ENCODE measurements at regions not wholly inside any gene's neighbourhood (a gene's known extent, or its start where the extent isn't known, plus 50 kb on each side); places are given as distances from the start of the nearest gene placed in this dataset.

- no peaks in the 10 kb centered on the region for H4K20me1 ChIP-seq (ENCODE audit: control insufficient read depth, extremely low read depth, insufficient read depth, low read length)
- no peak overlapping the region for H2AFZ ChIP-seq (ENCODE audit: low read length)
- H3K4me1 ChIP-seq (ENCODE audit: control insufficient read depth, extremely low read depth, insufficient read depth, low read length), result peaks cover 6% of the 10 kb centered on the region
- TF ChIP-seq EZH2 (IDR thresholded peaks at IDR 0.05; ENCODE audit: low read length, missing control alignments) (no peak), CTCF (conservative IDR thresholded peaks at IDR 0.05 in 1 of 2, IDR thresholded peaks at IDR 0.05 in 1 of 2; ENCODE audit: low read depth in 1 of 2, low read length in 2 of 2) (no peak)
- DNase-seq (ENCODE audit: low read depth in 2 of 2), result no peak
- H3K27me3 ChIP-seq (ENCODE audit: control insufficient read depth, insufficient read depth, low read length), result no peaks in the 10 kb centered on the region
- no peak overlapping the region for H3K27ac ChIP-seq (ENCODE audit: insufficient read depth, low read length)
- H3K36me3 ChIP-seq (ENCODE audit: control insufficient read depth, insufficient read depth, low read length), result no peaks in the 10 kb centered on the region
- H3K79me2 ChIP-seq (ENCODE audit: control insufficient read depth, insufficient read depth, low read length), result no peaks in the 10 kb centered on the region
- H3K4me2 ChIP-seq (ENCODE audit: extremely low read depth, insufficient read depth, low read length), result no peak overlapping the region
- no peak overlapping the region for H3K4me3 ChIP-seq (replicated peaks in 1 of 4; ENCODE audit: control extremely low read depth in 1 of 4, insufficient read depth in 1 of 4, low read depth in 3 of 4, low read length in 4 of 4)
- no peak overlapping the region for H3K9ac ChIP-seq (ENCODE audit: insufficient read depth, low read length)
- H3K9me3 ChIP-seq (ENCODE audit: control insufficient read depth, insufficient read depth, low read depth, low read length), result no peaks in the 10 kb centered on the region
Observed at GRCh38 chr1:87951409-87951808, 622.7 kb downstream of the LMO4 start.

GRCh38 chr1:87951852-87952251 lies 623.2 kb downstream of the LMO4 start:
- peak in 1 of 2 donors; percentile 50 for DNase-seq (ENCODE audit: low read depth in 2 of 2)
- no peak for TF ChIP-seq CTCF (conservative IDR thresholded peaks at IDR 0.05 in 1 of 2, IDR thresholded peaks at IDR 0.05 in 1 of 2; ENCODE audit: low read depth in 1 of 2, low read length in 2 of 2)
- H2AFZ ChIP-seq (ENCODE audit: low read length), result peak overlapping the region; percentile 47
- no peaks in the 10 kb centered on the region for H3K27me3 ChIP-seq (ENCODE audit: control insufficient read depth, insufficient read depth, low read length)
- H3K79me2 ChIP-seq (ENCODE audit: control insufficient read depth, insufficient read depth, low read length), result no peaks in the 10 kb centered on the region
- no peak overlapping the region for H3K4me2 ChIP-seq (ENCODE audit: extremely low read depth, insufficient read depth, low read length)
- H3K4me1 ChIP-seq (ENCODE audit: control insufficient read depth, extremely low read depth, insufficient read depth, low read length), result peaks cover 6% of the 10 kb centered on the region
- H4K20me1 ChIP-seq (ENCODE audit: control insufficient read depth, extremely low read depth, insufficient read depth, low read length), result no peaks in the 10 kb centered on the region
- H3K9ac ChIP-seq (ENCODE audit: insufficient read depth, low read length), result no peak overlapping the region
- H3K27ac ChIP-seq (ENCODE audit: insufficient read depth, low read length), result no peak overlapping the region
- no peaks in the 10 kb centered on the region for H3K36me3 ChIP-seq (ENCODE audit: control insufficient read depth, insufficient read depth, low read length)
- no peaks in the 10 kb centered on the region for H3K9me3 ChIP-seq (ENCODE audit: control insufficient read depth, insufficient read depth, low read depth, low read length)
- H3K4me3 ChIP-seq (replicated peaks in 1 of 4; ENCODE audit: control extremely low read depth in 1 of 4, insufficient read depth in 1 of 4, low read depth in 3 of 4, low read length in 4 of 4), result no peak overlapping the region

GRCh38 chr1:87953121-87953520 lies 624.4 kb downstream of the LMO4 start:
- Histone ChIP-seq H3K9ac (ENCODE audit: insufficient read depth, low read length) (no peak overlapping the region), H2AFZ (ENCODE audit: low read length) (no peak overlapping the region), H4K20me1 (ENCODE audit: control insufficient read depth, extremely low read depth, insufficient read depth, low read length) (no peaks in the 10 kb centered on the region), H3K9me3 (ENCODE audit: control insufficient read depth, insufficient read depth, low read depth, low read length) (no peaks in the 10 kb centered on the region), H3K4me3 (replicated peaks in 1 of 4; ENCODE audit: control extremely low read depth in 1 of 4, insufficient read depth in 1 of 4, low read depth in 3 of 4, low read length in 4 of 4) (no peak overlapping the region), H3K27me3 (ENCODE audit: control insufficient read depth, insufficient read depth, low read length) (no peaks in the 10 kb centered on the region), H3K4me2 (ENCODE audit: extremely low read depth, insufficient read depth, low read length) (no peak overlapping the region), H3K27ac (ENCODE audit: insufficient read depth, low read length) (no peak overlapping the region), H3K36me3 (ENCODE audit: control insufficient read depth, insufficient read depth, low read length) (no peaks in the 10 kb centered on the region), H3K4me1 (ENCODE audit: control insufficient read depth, extremely low read depth, insufficient read depth, low read length) (peaks cover 6% of the 10 kb centered on the region), H3K79me2 (ENCODE audit: control insufficient read depth, insufficient read depth, low read length) (no peaks in the 10 kb centered on the region)
- DNase-seq (ENCODE audit: low read depth in 2 of 2), result peak in 1 of 2 donors; percentile 22
- TF ChIP-seq CTCF (conservative IDR thresholded peaks at IDR 0.05 in 1 of 2, IDR thresholded peaks at IDR 0.05 in 1 of 2; ENCODE audit: low read depth in 1 of 2, low read length in 2 of 2) (no peak), EZH2 (IDR thresholded peaks at IDR 0.05; ENCODE audit: low read length, missing control alignments) (no peak)

Measured in fibroblast of lung (primary cell).